ENCODE measurements at regions not wholly inside any gene's neighbourhood (a gene's known extent, or its start where the extent isn't known, plus 50 kb on each side); places are given as distances from the start of the nearest gene placed in this dataset.

GRCh38 chr13:64273780-64274179 is 2858.1 kb upstream of the PCDH20 start:
- intact Hi-C loops (cut with micrococcal nuclease; ENCODE audit: unreplicated experiment): no loop called here
- H3K9me3 ChIP-seq (replicated peaks; ENCODE audit: control insufficient read depth, insufficient read depth, low read length): no peaks in the 10 kb centered on the region
- no peaks in the 10 kb centered on the region for H3K36me3 ChIP-seq (ENCODE audit: control insufficient read depth in 2 of 2, insufficient read depth in 2 of 2, low read length in 1 of 2)
- no TSS peak for BruUV-seq (replicated peaks)
- TF ChIP-seq EP300 (IDR thresholded peaks at IDR 0.05; ENCODE audit: borderline replicate concordance in 1 of 2, control insufficient read depth in 1 of 2, low read depth in 2 of 2, low read length in 2 of 2) (no peak), CBX5 (IDR thresholded peaks at IDR 0.05; ENCODE audit: low read depth) (no peak), TCF3 (IDR thresholded peaks at IDR 0.05; ENCODE audit: borderline replicate concordance, insufficient read depth, low read depth, low read length) (no peak), ZBED1 (IDR thresholded peaks at IDR 0.05; ENCODE audit: borderline replicate concordance) (no peak), JUND (IDR thresholded peaks at IDR 0.05; ENCODE audit: low read depth, low read length) (no peak)
- CTCF ChIA-PET: no interaction called here
- RAD21 ChIA-PET (ENCODE audit: unreplicated experiment): no interaction called here
- H3K27ac ChIP-seq (ENCODE audit: control insufficient read depth, insufficient read depth): no peak overlapping the region
- H3K79me2 ChIP-seq (ENCODE audit: control insufficient read depth, insufficient read depth, low read length): no peaks in the 10 kb centered on the region
- no peak overlapping the region for H2AFZ ChIP-seq (ENCODE audit: control insufficient read depth, low read depth, low read length)
- SMC1A ChIA-PET (ENCODE audit: uncharacterized antibody, unreplicated experiment): no interaction called here
- no peaks in the 10 kb centered on the region for H3K4me1 ChIP-seq (ENCODE audit: control insufficient read depth, insufficient read depth, low read length)
- DNase-seq (ENCODE audit: low read depth, low spot score): no peak
- H4K20me1 ChIP-seq (ENCODE audit: control insufficient read depth, insufficient read depth): no peaks in the 10 kb centered on the region
- no peak for FAIRE-seq
- WGBS (ENCODE audit: insufficient coverage, insufficient replicate concordance, low lambda C conversion rate, missing lambda C conversion rate): 41% methylated on average over 4 of the region's 4 CpGs
- H3K4me2 ChIP-seq (ENCODE audit: control insufficient read depth, insufficient read depth): no peak overlapping the region
- H3K9ac ChIP-seq (ENCODE audit: control insufficient read depth, insufficient read depth, low read length): no peak overlapping the region
- in situ Hi-C loops (cut with MboI): no loop called here
- ATAC-seq: no peak
- POLR2A ChIA-PET: no interaction called here
- no peaks in the 10 kb centered on the region for H3K27me3 ChIP-seq (replicated peaks in 1 of 2; ENCODE audit: control insufficient read depth in 2 of 2, insufficient read depth in 2 of 2, low read length in 1 of 2)
- H3K4me3 ChIP-seq: no peak overlapping the region

- H3K4me1 ChIP-seq (ENCODE audit: control insufficient read depth, insufficient read depth, low read length): no peaks in the 10 kb centered on the region
- no peaks in the 10 kb centered on the region for H4K20me1 ChIP-seq (ENCODE audit: control insufficient read depth, insufficient read depth)
- H3K9ac ChIP-seq (ENCODE audit: control insufficient read depth, insufficient read depth, low read length): no peak overlapping the region
- ChIA-PET SMC1A (ENCODE audit: uncharacterized antibody, unreplicated experiment) (no interaction called here), POLR2A (no interaction called here), CTCF (no interaction called here), RAD21 (ENCODE audit: unreplicated experiment) (no interaction called here)
- no peak for ATAC-seq
- H3K27ac ChIP-seq (ENCODE audit: control insufficient read depth, insufficient read depth): no peak overlapping the region
- no peak for FAIRE-seq
- BruUV-seq (replicated peaks): no TSS peak
- no peaks in the 10 kb centered on the region for H3K27me3 ChIP-seq (replicated peaks in 1 of 2; ENCODE audit: control insufficient read depth in 2 of 2, insufficient read depth in 2 of 2, low read length in 1 of 2)
- H3K79me2 ChIP-seq (ENCODE audit: control insufficient read depth, insufficient read depth, low read length): no peaks in the 10 kb centered on the region
- WGBS (ENCODE audit: insufficient coverage, insufficient replicate concordance, low lambda C conversion rate, missing lambda C conversion rate): 0% methylated on average over 1 of the region's 1 CpG
- no peak for DNase-seq (ENCODE audit: low read depth, low spot score)
- no peaks in the 10 kb centered on the region for H3K36me3 ChIP-seq (ENCODE audit: control insufficient read depth in 2 of 2, insufficient read depth in 2 of 2, low read length in 1 of 2)
- no peaks in the 10 kb centered on the region for H3K9me3 ChIP-seq (replicated peaks; ENCODE audit: control insufficient read depth, insufficient read depth, low read length)
- in situ Hi-C loops (cut with MboI) (no loop called here), intact Hi-C loops (cut with micrococcal nuclease; ENCODE audit: unreplicated experiment) (no loop called here)
- no peak overlapping the region for H2AFZ ChIP-seq (ENCODE audit: control insufficient read depth, low read depth, low read length)
- no peak overlapping the region for H3K4me2 ChIP-seq (ENCODE audit: control insufficient read depth, insufficient read depth)
- H3K4me3 ChIP-seq: no peak overlapping the region
- TF ChIP-seq NKRF (conservative IDR thresholded peaks at IDR 0.05): no peak
- TF ChIP-seq ZNF384 (IDR thresholded peaks at IDR 0.05; ENCODE audit: borderline replicate concordance, low read depth, low read length): no peak
- TF ChIP-seq MAX (IDR thresholded peaks at IDR 0.05; ENCODE audit: low read depth, low read length): no peak
- no peak for TF ChIP-seq ATF3 (IDR thresholded peaks at IDR 0.05; ENCODE audit: borderline replicate concordance, extremely low read depth, low read depth, low read length)
- no peak for TF ChIP-seq MEF2B (IDR thresholded peaks at IDR 0.05; ENCODE audit: partially characterized antibody, poor library complexity, severe bottlenecking)
- TF ChIP-seq YY1 (IDR thresholded peaks at IDR 0.05; ENCODE audit: low read depth, low read length): no peak
- no peak for TF ChIP-seq IRF3 (IDR thresholded peaks at IDR 0.05)
- no peak for TF ChIP-seq KDM1A (IDR thresholded peaks at IDR 0.05; ENCODE audit: borderline replicate concordance)
- TF ChIP-seq WRNIP1 (IDR thresholded peaks at IDR 0.05; ENCODE audit: borderline replicate concordance, low read depth, low read length): no peak
These were observed 2857.0 kb upstream of the PCDH20 start for GRCh38 chr13:64272681-64273080.
